K562 (cell line): ENCODE measurements at regions not wholly inside any gene's neighbourhood (a gene's known extent, or its start where the extent isn't known, plus 50 kb on each side); places are given as distances from the start of the nearest gene placed in this dataset.
A peak's percentile ranks its signal among the peaks of the same experiment; 100 is the strongest.

Source experiments
- ATAC-seq: fragments of 200-7000 bp; cut with Tn5 transposase; 3 replicates; pipeline ENCODE4 v1.9.1; 2020; ENCODE audit warnings: moderate library complexity
- BruUV-seq: library from RNA; stranded (reverse); fragments of 400-500 nt; replicated peaks from 2 replicates; lab custom pipeline; 2021; lab: Mats Ljungman, UMichigan
- CTCF ChIA-PET: fragments of 300-600 bp; formaldehyde crosslinking; extraction: SDS; loops from one replicate; lab custom pipeline; 2021; ENCODE audit warnings: low intra/inter-chr PET ratio; lab: Yijun Ruan, JAX
- POLR2A ChIA-PET: fragments of 300-600, 350-650 bp; sonication (Branson Sonifier 250); formaldehyde crosslinking; extraction: SDS; loops from one replicate; lab custom pipeline; 2021; ENCODE audit warnings: antibody characterized with exemption, inconsistent platforms; lab: Yijun Ruan, JAX
- DNase-seq, 4 experiments: peaks; one replicate each; pipeline versions ENCODE4 v3.0.0 to v3.0.0-alpha.2; 2011 to 2018; ENCODE audit warnings: low spot score in 3 of 4, mixed read lengths in 3 of 4; ENCODE audit errors: extremely low read depth in 1 of 4
- FAIRE-seq: peaks from 2 replicates; lab custom pipeline; 2011; peaks lifted over from hg19 to GRCh38; lab: Jason Lieb, UNC
- H2AFZ ChIP-seq: 2 replicates; pipeline ENCODE4 v1.6.0; 2011; ENCODE audit warnings: low read depth, low read length, control low read depth, inconsistent platforms
- H3K27ac ChIP-seq: fragments of 200-600 bp; 3 replicates; pipeline ENCODE4 v1.8.0; 2011; ENCODE audit warnings: low read depth, mild to moderate bottlenecking, control low read depth, inconsistent platforms, low read length, moderate library complexity, mixed read lengths; ENCODE audit errors: extremely low read depth
- H3K27me3 ChIP-seq, 2 experiments: fragments of 300-600 bp in 1 of 2; 2 replicates in 1 of 2; 3 replicates in 1 of 2; pipeline versions ENCODE4 v1.6.0 to v1.8.0; 2011; ENCODE audit warnings: inconsistent platforms in 2 of 2, low read length in 2 of 2, mild to moderate bottlenecking in 1 of 2, mixed read lengths in 1 of 2, moderate library complexity in 1 of 2; ENCODE audit not compliant: control insufficient read depth in 2 of 2, insufficient read depth in 2 of 2
- H3K36me3 ChIP-seq: fragments of 300-600 bp; 3 replicates; pipeline ENCODE4 v1.8.0; 2011; ENCODE audit warnings: mild to moderate bottlenecking, low read length, inconsistent platforms; ENCODE audit not compliant: control insufficient read depth, insufficient read depth
- H3K4me1 ChIP-seq, 2 experiments: fragments of 200-600 bp in 1 of 2; replicated peaks in 1 of 2; 2 replicates in 1 of 2; 3 replicates in 1 of 2; pipeline versions ENCODE4 v1.5.1 to v1.8.0; 2011; ENCODE audit warnings: inconsistent platforms in 2 of 2, low read length in 2 of 2, mild to moderate bottlenecking in 1 of 2, mixed read lengths in 1 of 2, moderate library complexity in 1 of 2; ENCODE audit not compliant: control insufficient read depth in 2 of 2, insufficient read depth in 2 of 2
- H3K4me2 ChIP-seq: 2 replicates; pipeline ENCODE4 v1.6.1; 2011; ENCODE audit warnings: low read length, control low read depth, inconsistent platforms, mixed read lengths; ENCODE audit not compliant: insufficient read depth
- H3K4me3 ChIP-seq: fragments of 200-600 bp; sonication (generic), shearing (Covaris generic); 2 replicates; pipeline ENCODE4 v1.5.1; 2016; ENCODE audit warnings: control low read depth, inconsistent platforms
- H3K79me2 ChIP-seq: fragments of 200-600 bp; 3 replicates; pipeline ENCODE4 v1.8.0; 2011; ENCODE audit warnings: low read length, inconsistent platforms; ENCODE audit not compliant: control insufficient read depth, insufficient read depth
- H3K9ac ChIP-seq, 2 experiments: 2 replicates each; pipeline versions ENCODE4 v1.6.0 to v1.6.1; 2011; ENCODE audit warnings: low read depth in 2 of 2, low read length in 2 of 2, control low read depth in 1 of 2, inconsistent platforms in 1 of 2, mild to moderate bottlenecking in 1 of 2, mixed read lengths in 1 of 2; ENCODE audit not compliant: insufficient read depth in 1 of 2
- H3K9me1 ChIP-seq: one replicate; pipeline ENCODE4 v1.6.0; 2011; ENCODE audit warnings: inconsistent platforms, mild to moderate bottlenecking, low read length, moderate library complexity; ENCODE audit not compliant: control insufficient read depth, insufficient read depth
- H3K9me3 ChIP-seq: replicated peaks from 2 replicates; pipeline ENCODE4 v1.5.1; 2011; ENCODE audit warnings: low read depth, low read length, inconsistent platforms; ENCODE audit not compliant: control insufficient read depth, insufficient read depth
- H4K20me1 ChIP-seq: replicated peaks from 2 replicates; pipeline ENCODE4 v1.6.1; 2011; ENCODE audit warnings: low read length, inconsistent platforms, mixed read lengths; ENCODE audit not compliant: control insufficient read depth, insufficient read depth
- ATF6 ChIP-seq: sonication (generic); formaldehyde crosslinking; IDR thresholded peaks from 2 replicates; pipeline ENCODE4 v1.4.0; 2020; ENCODE audit warnings: mild to moderate bottlenecking, missing genetic modification reagents
- MYBL2 ChIP-seq, 2 experiments: fragments of 450-650 bp in 1 of 2; sonication (generic) in 1 of 2; formaldehyde crosslinking in 1 of 2; IDR thresholded peaks; 2 replicates each; pipeline versions ENCODE4 v1.6.1 to v1.8.1; 2017 to 2022; ENCODE audit warnings: borderline replicate concordance in 1 of 2, inconsistent platforms in 1 of 2, low read depth in 1 of 2, mild to moderate bottlenecking in 1 of 2, missing genetic modification reagents in 1 of 2, moderate library complexity in 1 of 2
- TEAD4 ChIP-seq, 2 experiments: sonication (generic) in 1 of 2; formaldehyde crosslinking in 1 of 2; IDR thresholded peaks; 2 replicates each; pipeline versions ENCODE4 v1.6.1 to v1.8.0; 2012 to 2022; ENCODE audit warnings: borderline replicate concordance in 1 of 2, inconsistent platforms in 1 of 2, low read length in 1 of 2, mild to moderate bottlenecking in 1 of 2, missing genetic modification reagents in 1 of 2
- ZNF77 ChIP-seq: fragments of 250-450 bp; sonication (Bioruptor Pico); IDR thresholded peaks from 2 replicates; pipeline ENCODE4 v1.5.0; 2020
- WGBS: fragments of 100-300 bp; shearing (Covaris generic); methylation state at CpG from one replicate; pipeline ENCODE4 v1.1.6; 2016; ENCODE audit warnings: low coverage, mixed read lengths; ENCODE audit not compliant: insufficient coverage; ENCODE audit errors: missing lambda C conversion rate; 5-methylcytosine and 5-hydroxymethylcytosine counted together
- in situ Hi-C: fragments of 300-500 bp; cut with MboI; formaldehyde crosslinking; loops from 4 replicates; pipeline ENCODE4 v1.15.0; 2018; ENCODE audit warnings: inconsistent platforms, mixed read lengths
- intact Hi-C: fragments of 100-400 bp; cut with micrococcal nuclease; formaldehyde crosslinking; loops from 2 replicates; pipeline ENCODE4 v1.14.2; 2022
- TF ChIP-seq, protein P1 (sequence below): fragments of 450-650 bp; IDR thresholded peaks from 2 replicates; pipeline ENCODE4 v1.6.1; 2016
- TF ChIP-seq, protein P2 (sequence below): fragments of 250-450 bp; sonication (Bioruptor Pico); IDR thresholded peaks from 2 replicates; pipeline ENCODE4 v1.5.0; 2021; ENCODE audit warnings: mild to moderate bottlenecking, moderate library complexity

DNA sequence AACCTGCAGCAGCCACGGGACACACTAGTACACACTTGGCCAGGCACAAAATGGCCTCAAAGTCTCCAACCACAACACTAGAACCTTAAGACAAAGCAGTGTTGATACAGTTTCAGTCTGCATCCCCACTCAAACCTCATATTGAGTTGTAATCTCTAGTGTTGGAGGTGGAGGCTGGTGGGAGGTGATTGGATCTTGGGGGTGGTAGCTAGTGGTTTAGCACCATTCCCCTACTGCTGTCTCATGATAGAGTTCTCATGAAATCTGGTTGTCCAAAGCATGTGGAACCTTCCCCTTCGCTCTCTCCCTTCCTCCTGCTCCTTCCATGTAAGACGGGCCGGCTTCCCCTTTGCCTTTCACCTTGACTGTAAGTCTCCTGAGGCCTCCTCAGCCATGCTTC, 638.7 kb downstream of the UQCRFS1 start (continued):
- TF ChIP-seq TEAD4 (IDR thresholded peaks at IDR 0.05; ENCODE audit: low read length) (peak; percentile 33; the same call in 1 of the 2 replicates), TEAD4 (CRISPR knock-in tag; IDR thresholded peaks at IDR 0.05; ENCODE audit: borderline replicate concordance) (no peak), ATF6 (CRISPR knock-in tag) (no peak), ZNF77 (CRISPR knock-in tag) (no peak), MYBL2 (IDR thresholded peaks at IDR 0.05; ENCODE audit: low read depth) (no peak), MYBL2 (CRISPR knock-in tag; IDR thresholded peaks at IDR 0.05; ENCODE audit: borderline replicate concordance) (no peak)

GRCh38 chr19:28569132-28570131, 643.5 kb downstream of the UQCRFS1 start:
- FAIRE-seq (no peak), ATAC-seq (no peak), DNase-seq (no peak)
- no TSS peak for BruUV-seq
- Histone ChIP-seq H3K4me2 (no peak overlapping the region), H3K4me3 (no peak overlapping the region), H4K20me1 (no peaks in the 10 kb centered on the region), H3K27me3 (no peaks in the 10 kb centered on the region), H3K27ac (no peak overlapping the region), H3K36me3 (no peaks in the 10 kb centered on the region), H3K9me1 (no peaks in the 10 kb centered on the region), H3K9me3 (no peaks in the 10 kb centered on the region), H3K4me1 (peaks cover 11 to 14% of the 10 kb centered on the region in 2 experiments; a peak in 4 of 5 replicates), H3K79me2 (no peaks in the 10 kb centered on the region), H2AFZ (no peak overlapping the region), H3K9ac (no peak overlapping the region; a peak in 1 of 4 replicates)
- TF ChIP-seq, protein P1, sequence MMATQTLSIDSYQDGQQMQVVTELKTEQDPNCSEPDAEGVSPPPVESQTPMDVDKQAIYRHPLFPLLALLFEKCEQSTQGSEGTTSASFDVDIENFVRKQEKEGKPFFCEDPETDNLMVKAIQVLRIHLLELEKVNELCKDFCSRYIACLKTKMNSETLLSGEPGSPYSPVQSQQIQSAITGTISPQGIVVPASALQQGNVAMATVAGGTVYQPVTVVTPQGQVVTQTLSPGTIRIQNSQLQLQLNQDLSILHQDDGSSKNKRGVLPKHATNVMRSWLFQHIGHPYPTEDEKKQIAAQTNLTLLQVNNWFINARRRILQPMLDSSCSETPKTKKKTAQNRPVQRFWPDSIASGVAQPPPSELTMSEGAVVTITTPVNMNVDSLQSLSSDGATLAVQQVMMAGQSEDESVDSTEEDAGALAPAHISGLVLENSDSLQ, result peak; percentile 49; the same call in 1 of the 2 replicates
- TF ChIP-seq, protein P2, sequence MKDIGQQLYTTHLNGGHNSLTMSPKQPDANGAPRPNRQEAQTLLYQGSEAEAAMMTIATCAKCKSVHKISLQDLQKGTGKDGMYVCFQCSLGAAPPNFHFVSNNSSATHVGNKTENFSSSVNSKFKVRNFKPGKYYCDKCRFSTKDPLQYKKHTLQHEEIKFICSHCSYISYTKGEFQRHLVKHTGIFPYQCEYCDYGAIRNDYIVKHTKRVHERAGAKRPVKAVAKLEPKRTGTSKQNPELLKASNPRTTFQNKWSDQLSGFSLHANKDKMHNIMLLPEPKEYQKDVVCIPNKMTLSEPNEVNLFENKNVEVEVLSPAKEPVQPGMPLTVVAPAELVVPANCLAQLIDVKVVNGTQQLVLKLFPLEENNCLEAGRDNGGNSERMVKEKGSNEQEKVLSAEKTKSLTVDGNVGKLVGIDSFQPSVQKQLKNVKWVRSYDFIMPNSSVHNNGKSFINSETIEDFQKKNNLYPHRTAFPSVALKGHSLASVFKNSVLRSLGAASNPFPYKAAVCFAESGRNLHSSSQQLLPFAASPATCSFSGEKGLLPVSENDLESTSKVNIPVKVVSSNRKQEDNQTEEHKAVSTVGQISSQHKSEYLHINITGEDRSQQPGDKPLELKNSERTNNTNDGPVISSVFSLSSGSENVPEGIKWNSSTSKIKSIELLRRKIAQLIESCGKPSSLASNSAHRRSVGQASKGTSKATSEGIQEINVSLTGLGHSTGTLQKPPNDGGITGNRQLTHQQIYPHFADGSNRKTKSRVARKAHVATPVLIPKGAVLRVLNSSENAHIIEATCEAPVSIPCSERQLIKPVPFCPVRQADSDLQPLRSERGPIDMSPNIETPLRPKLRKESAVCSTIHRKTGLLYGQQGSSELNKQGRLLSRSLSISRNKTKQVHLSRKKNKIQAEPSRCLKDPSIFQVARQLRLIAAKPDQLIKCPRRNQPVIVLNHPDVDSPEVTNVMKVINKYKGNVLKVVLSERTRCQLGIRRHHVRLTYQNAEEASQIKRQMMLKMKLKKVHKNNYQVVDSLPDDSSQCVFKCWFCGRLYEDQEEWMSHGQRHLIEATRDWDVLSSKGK, result no peak
- in situ Hi-C loops, result no loop called here
- CTCF ChIA-PET, result no interaction called here
- POLR2A ChIA-PET, result interaction anchor here (0.7 to 1.7 kb wide), 4 partner anchors 8 to 23 kb away, joined by 3 to 7 read pairs (median 4); no protein-coding TSS in a partner anchor
- intact Hi-C loops, result no loop called here
- 50% methylated on average over 12 of the region's 12 CpGs for WGBS
